Stimulated activated CD8-positive, alpha-beta memory T cell treated with anti-CD3 and anti-CD28 coated beads, Interleukin-7, amount 100 ng/mL, for 4 hours (primary cell): ENCODE measurements at regions not wholly inside any gene's neighbourhood (a gene's known extent, or its start where the extent isn't known, plus 50 kb on each side); places are given as distances from the start of the nearest gene placed in this dataset.
"Not testable (repeated sequence)": the region's sequence is repeated elsewhere in the genome, so short reads cannot be mapped to it uniquely, and the experiment has no call there.

Experiments used
- DNase-seq, 2 donors: peaks; one replicate each; pipeline ENCODE4 v3.0.0-alpha.2; 2020; ENCODE audit warnings: low read depth in 2 of 2

- DNase-seq, result no peak
These were observed 88.9 kb upstream of the WAC start for GRCh38 chr10:28444031-28444430.

GRCh38 chr10:28445516-28445915 lies 87.4 kb upstream of the WAC start:
- DNase-seq, result no peak

- no peak for DNase-seq
These were observed 83.5 kb upstream of the WAC start for GRCh38 chr10:28449382-28449781.

- no peak for DNase-seq
These were observed 83.0 kb upstream of the WAC start for GRCh38 chr10:28449926-28450325.

GRCh38 chr10:28453926-28454325 lies 79.0 kb upstream of the WAC start:
- no peak for DNase-seq

GRCh38 chr10:28457110-28457509 lies 75.8 kb upstream of the WAC start:
- DNase-seq, result no peak

GRCh38 chr10:28457873-28458272 lies 75.0 kb upstream of the WAC start:
- not testable (repeated sequence) for DNase-seq

GRCh38 chr10:28459453-28460144 lies 73.3 kb upstream of the WAC start:
- no peak for DNase-seq

- no peak for DNase-seq
These were observed 69.8 kb upstream of the WAC start for GRCh38 chr10:28463141-28463540.

- DNase-seq, result no peak
These were observed 69.1 kb upstream of the WAC start for GRCh38 chr10:28463676-28464395.

GRCh38 chr10:28467615-28468014 lies 65.3 kb upstream of the WAC start:
- no peak for DNase-seq

GRCh38 chr10:28468707-28469483 lies 64.0 kb upstream of the WAC start:
- DNase-seq, result no peak

- DNase-seq, result no peak
These were observed 61.9 kb upstream of the WAC start for GRCh38 chr10:28470873-28471651.

GRCh38 chr10:28471652-28472050 lies 61.3 kb upstream of the WAC start:
- no peak for DNase-seq

- DNase-seq, result no peak
These were observed 54.3 kb upstream of the WAC start for GRCh38 chr10:28478646-28479045.

GRCh38 chr10:28479425-28479865 lies 53.5 kb upstream of the WAC start:
- DNase-seq, result no peak

GRCh38 chr10:28479927-28480627 lies 52.8 kb upstream of the WAC start:
- DNase-seq, result no peak

- DNase-seq, result no peak
These were observed 52.3 kb upstream of the WAC start for GRCh38 chr10:28480628-28480965.

GRCh38 chr10:28481346-28481745 lies 51.6 kb upstream of the WAC start:
- not testable (repeated sequence) for DNase-seq

GRCh38 chr10:28481968-28482367 lies 51.0 kb upstream of the WAC start:
- no peak for DNase-seq
